ENCODE measurements at regions not wholly inside any gene's neighbourhood (a gene's known extent, or its start where the extent isn't known, plus 50 kb on each side); places are given as distances from the start of the nearest gene placed in this dataset.

GRCh38 chr1:163770265-163770664 is 448.5 kb downstream of the NUF2 start:
- no peaks in the 10 kb centered on the region for H3K27me3 ChIP-seq (replicated peaks; ENCODE audit: control insufficient read depth, insufficient read depth, low read length)
- no peak for DNase-seq
- H3K4me3 ChIP-seq (ENCODE audit: low read depth, low read length) = no peak overlapping the region
- no peaks in the 10 kb centered on the region for H3K4me1 ChIP-seq
- ChIA-PET POLR2A (no interaction called here), CTCF (interaction anchor here (0.6 kb wide), 1 partner anchor 452 kb away, joined by 4 read pairs; no protein-coding TSS in a partner anchor)
- intact Hi-C loops (cut with micrococcal nuclease; ENCODE audit: unreplicated experiment) = no loop called here
- no peak overlapping the region for H3K4me3 Mint-ChIP-seq (ENCODE audit: unreplicated experiment)
- no peak overlapping the region for H3K27ac Mint-ChIP-seq (ENCODE audit: unreplicated experiment)
- H3K36me3 Mint-ChIP-seq (ENCODE audit: insufficient read depth, unreplicated experiment) = no peaks in the 10 kb centered on the region
- no peaks in the 10 kb centered on the region for H3K9me3 ChIP-seq
- no peaks in the 10 kb centered on the region for H3K9me3 Mint-ChIP-seq (ENCODE audit: unreplicated experiment)
- H3K27me3 Mint-ChIP-seq (ENCODE audit: insufficient read depth, unreplicated experiment) = no peaks in the 10 kb centered on the region
- no peaks in the 10 kb centered on the region for H3K4me1 Mint-ChIP-seq (ENCODE audit: low read depth, unreplicated experiment)
- no TSS peak for BruUV-seq (replicated peaks)
- no peak for TF ChIP-seq CTCF (IDR thresholded peaks at IDR 0.05; ENCODE audit: insufficient read depth in 1 of 2, low read depth in 1 of 2, low read length in 1 of 2, severe bottlenecking in 1 of 2, unreplicated experiment in 1 of 2)
- H3K36me3 ChIP-seq (ENCODE audit: control insufficient read depth, insufficient read depth, low read length) = no peaks in the 10 kb centered on the region

GRCh38 chr1:163771637-163772036 is 449.9 kb downstream of the NUF2 start:
- ChIA-PET CTCF (no interaction called here), POLR2A (no interaction called here)
- TF ChIP-seq CTCF (IDR thresholded peaks at IDR 0.05; ENCODE audit: insufficient read depth in 1 of 2, low read depth in 1 of 2, low read length in 1 of 2, severe bottlenecking in 1 of 2, unreplicated experiment in 1 of 2) = no peak
- Histone ChIP-seq H3K4me1 (no peaks in the 10 kb centered on the region), H3K27me3 (replicated peaks; ENCODE audit: control insufficient read depth, insufficient read depth, low read length) (no peaks in the 10 kb centered on the region), H3K4me3 (ENCODE audit: low read depth, low read length) (no peak overlapping the region), H3K9me3 (no peaks in the 10 kb centered on the region), H3K36me3 (ENCODE audit: control insufficient read depth, insufficient read depth, low read length) (no peaks in the 10 kb centered on the region)
- no peak overlapping the region for H3K27ac Mint-ChIP-seq (ENCODE audit: unreplicated experiment)
- no peaks in the 10 kb centered on the region for H3K36me3 Mint-ChIP-seq (ENCODE audit: insufficient read depth, unreplicated experiment)
- H3K4me1 Mint-ChIP-seq (ENCODE audit: low read depth, unreplicated experiment) = no peaks in the 10 kb centered on the region
- intact Hi-C loops (cut with micrococcal nuclease; ENCODE audit: unreplicated experiment) = no loop called here
- DNase-seq = no peak
- no peak overlapping the region for H3K4me3 Mint-ChIP-seq (ENCODE audit: unreplicated experiment)
- no peaks in the 10 kb centered on the region for H3K27me3 Mint-ChIP-seq (ENCODE audit: insufficient read depth, unreplicated experiment)
- no TSS peak for BruUV-seq (replicated peaks)
- H3K9me3 Mint-ChIP-seq (ENCODE audit: unreplicated experiment) = no peaks in the 10 kb centered on the region

GRCh38 chr1:163772246-163772645 is 450.5 kb downstream of the NUF2 start:
- Mint-ChIP-seq H3K27me3 (ENCODE audit: insufficient read depth, unreplicated experiment) (no peaks in the 10 kb centered on the region), H3K4me1 (ENCODE audit: low read depth, unreplicated experiment) (no peaks in the 10 kb centered on the region), H3K4me3 (ENCODE audit: unreplicated experiment) (no peak overlapping the region), H3K36me3 (ENCODE audit: insufficient read depth, unreplicated experiment) (no peaks in the 10 kb centered on the region), H3K9me3 (ENCODE audit: unreplicated experiment) (no peaks in the 10 kb centered on the region), H3K27ac (ENCODE audit: unreplicated experiment) (no peak overlapping the region)
- no peak overlapping the region for H3K4me3 ChIP-seq (ENCODE audit: low read depth, low read length)
- H3K27me3 ChIP-seq (replicated peaks; ENCODE audit: control insufficient read depth, insufficient read depth, low read length) = no peaks in the 10 kb centered on the region
- ChIA-PET POLR2A (no interaction called here), CTCF (interaction anchor here (0.6 kb wide), 1 partner anchor 236 kb away, joined by 6 read pairs; no protein-coding TSS in a partner anchor)
- no TSS peak for BruUV-seq (replicated peaks)
- intact Hi-C loops (cut with micrococcal nuclease; ENCODE audit: unreplicated experiment) = no loop called here
- TF ChIP-seq CTCF (IDR thresholded peaks at IDR 0.05; ENCODE audit: insufficient read depth in 1 of 2, low read depth in 1 of 2, low read length in 1 of 2, severe bottlenecking in 1 of 2, unreplicated experiment in 1 of 2) = no peak
- no peaks in the 10 kb centered on the region for H3K9me3 ChIP-seq
- no peaks in the 10 kb centered on the region for H3K36me3 ChIP-seq (ENCODE audit: control insufficient read depth, insufficient read depth, low read length)
- no peaks in the 10 kb centered on the region for H3K4me1 ChIP-seq
- DNase-seq = no peak
